ENCODE measurements at regions not wholly inside any gene's neighbourhood (a gene's known extent, or its start where the extent isn't known, plus 50 kb on each side); places are given as distances from the start of the nearest gene placed in this dataset.

DNA sequence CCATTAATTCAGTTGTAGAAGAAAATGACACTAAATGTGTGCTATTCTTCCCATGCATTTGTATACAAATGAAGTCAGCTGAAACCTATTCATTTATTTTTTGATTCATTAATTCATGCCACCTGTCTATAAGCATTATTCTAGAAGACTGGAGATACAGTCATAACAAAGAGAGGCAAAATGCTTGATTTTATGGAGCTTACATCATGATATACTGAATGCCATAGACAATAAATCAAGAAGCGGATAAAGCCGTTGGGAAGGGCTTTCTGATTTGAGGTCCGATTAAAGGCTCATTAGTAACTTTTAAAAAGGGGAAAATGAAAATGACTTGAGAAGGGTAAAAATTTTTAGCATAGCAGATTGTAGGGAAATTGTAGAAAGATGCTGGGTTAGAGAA is 494.9 kb downstream of the RERGL start:
- TF ChIP-seq ARNTL (CRISPR knock-in tag; IDR thresholded peaks at IDR 0.05; ENCODE audit: borderline replicate concordance, low read depth) (no peak), OSR1 (CRISPR knock-in tag; IDR thresholded peaks at IDR 0.05) (no peak), GLIS3 (CRISPR knock-in tag; IDR thresholded peaks at IDR 0.05) (no peak), SNAI2 (CRISPR knock-in tag; IDR thresholded peaks at IDR 0.05) (no peak), ZFP3 (CRISPR knock-in tag; IDR thresholded peaks at IDR 0.05) (no peak), CSDC2 (CRISPR knock-in tag; IDR thresholded peaks at IDR 0.05) (no peak), ZNF70 (CRISPR knock-in tag; IDR thresholded peaks at IDR 0.05) (no peak), RARB (CRISPR knock-in tag; IDR thresholded peaks at IDR 0.05) (no peak), PPARA (CRISPR knock-in tag; IDR thresholded peaks at IDR 0.05; ENCODE audit: borderline replicate concordance) (no peak)
- TF ChIP-seq, protein P1, sequence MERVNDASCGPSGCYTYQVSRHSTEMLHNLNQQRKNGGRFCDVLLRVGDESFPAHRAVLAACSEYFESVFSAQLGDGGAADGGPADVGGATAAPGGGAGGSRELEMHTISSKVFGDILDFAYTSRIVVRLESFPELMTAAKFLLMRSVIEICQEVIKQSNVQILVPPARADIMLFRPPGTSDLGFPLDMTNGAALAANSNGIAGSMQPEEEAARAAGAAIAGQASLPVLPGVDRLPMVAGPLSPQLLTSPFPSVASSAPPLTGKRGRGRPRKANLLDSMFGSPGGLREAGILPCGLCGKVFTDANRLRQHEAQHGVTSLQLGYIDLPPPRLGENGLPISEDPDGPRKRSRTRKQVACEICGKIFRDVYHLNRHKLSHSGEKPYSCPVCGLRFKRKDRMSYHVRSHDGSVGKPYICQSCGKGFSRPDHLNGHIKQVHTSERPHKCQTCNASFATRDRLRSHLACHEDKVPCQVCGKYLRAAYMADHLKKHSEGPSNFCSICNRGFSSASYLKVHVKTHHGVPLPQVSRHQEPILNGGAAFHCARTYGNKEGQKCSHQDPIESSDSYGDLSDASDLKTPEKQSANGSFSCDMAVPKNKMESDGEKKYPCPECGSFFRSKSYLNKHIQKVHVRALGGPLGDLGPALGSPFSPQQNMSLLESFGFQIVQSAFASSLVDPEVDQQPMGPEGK (CRISPR knock-in tag; IDR thresholded peaks at IDR 0.05; ENCODE audit: borderline replicate concordance): no peak
- TF ChIP-seq, protein P2, sequence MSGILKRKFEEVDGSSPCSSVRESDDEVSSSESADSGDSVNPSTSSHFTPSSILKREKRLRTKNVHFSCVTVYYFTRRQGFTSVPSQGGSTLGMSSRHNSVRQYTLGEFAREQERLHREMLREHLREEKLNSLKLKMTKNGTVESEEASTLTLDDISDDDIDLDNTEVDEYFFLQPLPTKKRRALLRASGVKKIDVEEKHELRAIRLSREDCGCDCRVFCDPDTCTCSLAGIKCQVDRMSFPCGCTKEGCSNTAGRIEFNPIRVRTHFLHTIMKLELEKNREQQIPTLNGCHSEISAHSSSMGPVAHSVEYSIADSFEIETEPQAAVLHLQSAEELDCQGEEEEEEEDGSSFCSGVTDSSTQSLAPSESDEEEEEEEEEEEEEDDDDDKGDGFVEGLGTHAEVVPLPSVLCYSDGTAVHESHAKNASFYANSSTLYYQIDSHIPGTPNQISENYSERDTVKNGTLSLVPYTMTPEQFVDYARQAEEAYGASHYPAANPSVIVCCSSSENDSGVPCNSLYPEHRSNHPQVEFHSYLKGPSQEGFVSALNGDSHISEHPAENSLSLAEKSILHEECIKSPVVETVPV (CRISPR knock-in tag; IDR thresholded peaks at IDR 0.05): no peak
- TF ChIP-seq, protein P3, sequence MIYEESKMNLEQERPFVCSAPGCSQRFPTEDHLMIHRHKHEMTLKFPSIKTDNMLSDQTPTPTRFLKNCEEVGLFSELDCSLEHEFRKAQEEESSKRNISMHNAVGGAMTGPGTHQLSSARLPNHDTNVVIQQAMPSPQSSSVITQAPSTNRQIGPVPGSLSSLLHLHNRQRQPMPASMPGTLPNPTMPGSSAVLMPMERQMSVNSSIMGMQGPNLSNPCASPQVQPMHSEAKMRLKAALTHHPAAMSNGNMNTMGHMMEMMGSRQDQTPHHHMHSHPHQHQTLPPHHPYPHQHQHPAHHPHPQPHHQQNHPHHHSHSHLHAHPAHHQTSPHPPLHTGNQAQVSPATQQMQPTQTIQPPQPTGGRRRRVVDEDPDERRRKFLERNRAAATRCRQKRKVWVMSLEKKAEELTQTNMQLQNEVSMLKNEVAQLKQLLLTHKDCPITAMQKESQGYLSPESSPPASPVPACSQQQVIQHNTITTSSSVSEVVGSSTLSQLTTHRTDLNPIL (CRISPR knock-in tag; IDR thresholded peaks at IDR 0.05; ENCODE audit: low read depth): no peak
- TF ChIP-seq, protein P4, sequence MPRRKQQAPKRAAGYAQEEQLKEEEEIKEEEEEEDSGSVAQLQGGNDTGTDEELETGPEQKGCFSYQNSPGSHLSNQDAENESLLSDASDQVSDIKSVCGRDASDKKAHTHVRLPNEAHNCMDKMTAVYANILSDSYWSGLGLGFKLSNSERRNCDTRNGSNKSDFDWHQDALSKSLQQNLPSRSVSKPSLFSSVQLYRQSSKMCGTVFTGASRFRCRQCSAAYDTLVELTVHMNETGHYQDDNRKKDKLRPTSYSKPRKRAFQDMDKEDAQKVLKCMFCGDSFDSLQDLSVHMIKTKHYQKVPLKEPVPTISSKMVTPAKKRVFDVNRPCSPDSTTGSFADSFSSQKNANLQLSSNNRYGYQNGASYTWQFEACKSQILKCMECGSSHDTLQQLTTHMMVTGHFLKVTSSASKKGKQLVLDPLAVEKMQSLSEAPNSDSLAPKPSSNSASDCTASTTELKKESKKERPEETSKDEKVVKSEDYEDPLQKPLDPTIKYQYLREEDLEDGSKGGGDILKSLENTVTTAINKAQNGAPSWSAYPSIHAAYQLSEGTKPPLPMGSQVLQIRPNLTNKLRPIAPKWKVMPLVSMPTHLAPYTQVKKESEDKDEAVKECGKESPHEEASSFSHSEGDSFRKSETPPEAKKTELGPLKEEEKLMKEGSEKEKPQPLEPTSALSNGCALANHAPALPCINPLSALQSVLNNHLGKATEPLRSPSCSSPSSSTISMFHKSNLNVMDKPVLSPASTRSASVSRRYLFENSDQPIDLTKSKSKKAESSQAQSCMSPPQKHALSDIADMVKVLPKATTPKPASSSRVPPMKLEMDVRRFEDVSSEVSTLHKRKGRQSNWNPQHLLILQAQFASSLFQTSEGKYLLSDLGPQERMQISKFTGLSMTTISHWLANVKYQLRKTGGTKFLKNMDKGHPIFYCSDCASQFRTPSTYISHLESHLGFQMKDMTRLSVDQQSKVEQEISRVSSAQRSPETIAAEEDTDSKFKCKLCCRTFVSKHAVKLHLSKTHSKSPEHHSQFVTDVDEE (CRISPR knock-in tag; IDR thresholded peaks at IDR 0.05): no peak

All from SK-N-SH treated with all-trans-retinoic acid at 6 μM for 48 hours (cell line).